ENCODE measurements at regions not wholly inside any gene's neighbourhood (a gene's known extent, or its start where the extent isn't known, plus 50 kb on each side); places are given as distances from the start of the nearest gene placed in this dataset.

DNA sequence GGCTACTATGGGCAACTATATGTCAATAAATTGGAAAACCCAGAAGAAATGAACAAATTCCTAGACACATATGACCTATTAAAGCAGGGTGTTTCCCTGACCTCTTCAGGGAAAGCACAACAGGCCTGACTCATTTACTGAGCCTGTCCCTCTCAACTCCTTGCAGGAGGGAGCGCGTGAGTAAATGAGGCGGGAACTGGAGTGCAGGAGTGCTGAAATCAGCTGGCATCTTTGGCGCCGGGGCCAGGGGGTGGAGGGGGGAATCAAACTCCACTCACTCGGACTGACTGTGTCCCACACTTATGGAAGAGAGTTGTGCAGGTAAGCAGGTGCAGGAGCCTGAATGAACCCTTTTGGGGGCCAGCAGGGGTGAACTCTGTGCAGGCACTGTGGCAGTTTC lies 671.2 kb upstream of the PTCHD4 start:
- Histone ChIP-seq H3K4me1 (ENCODE audit: control insufficient read depth in 1 of 2, extremely low read depth in 1 of 2, insufficient read depth in 2 of 2, low read length in 2 of 2) (no peaks in the 10 kb centered on the region), H3K36me3 (ENCODE audit: control insufficient read depth in 2 of 2, extremely low read depth in 1 of 2, insufficient read depth in 1 of 2, low read length in 1 of 2) (no peaks in the 10 kb centered on the region), H3K4me3 (ENCODE audit: control insufficient read depth in 1 of 2, extremely low read depth in 1 of 2, low read length in 1 of 2) (no peak overlapping the region), H3K27ac (ENCODE audit: low read length) (no peak overlapping the region), H3K9me3 (no peaks in the 10 kb centered on the region), H3K27me3 (replicated peaks in 1 of 2; ENCODE audit: control insufficient read depth in 2 of 2, extremely low read depth in 1 of 2, insufficient read depth in 2 of 2, low read length in 1 of 2) (no peaks in the 10 kb centered on the region)
- Mint-ChIP-seq H3K27me3 (no peaks in the 10 kb centered on the region), H3K27ac (no peak overlapping the region), H3K9me3 (peaks cover 3 to 14% (median 10%) of the 10 kb centered on the region in 3 donors), H3K4me3 (no peak overlapping the region), H3K36me3 (no peaks in the 10 kb centered on the region), H3K4me1 (no peaks in the 10 kb centered on the region)
- ATAC-seq (replicated peaks in 1 of 4): no peak
- WGBS (ENCODE audit: insufficient coverage): no CpG with 5 or more reads among the region's 6 CpGs
- CTCF ChIA-PET: no interaction called here
- DNase-seq: no peak
- POLR2A ChIA-PET: no interaction called here

DNA sequence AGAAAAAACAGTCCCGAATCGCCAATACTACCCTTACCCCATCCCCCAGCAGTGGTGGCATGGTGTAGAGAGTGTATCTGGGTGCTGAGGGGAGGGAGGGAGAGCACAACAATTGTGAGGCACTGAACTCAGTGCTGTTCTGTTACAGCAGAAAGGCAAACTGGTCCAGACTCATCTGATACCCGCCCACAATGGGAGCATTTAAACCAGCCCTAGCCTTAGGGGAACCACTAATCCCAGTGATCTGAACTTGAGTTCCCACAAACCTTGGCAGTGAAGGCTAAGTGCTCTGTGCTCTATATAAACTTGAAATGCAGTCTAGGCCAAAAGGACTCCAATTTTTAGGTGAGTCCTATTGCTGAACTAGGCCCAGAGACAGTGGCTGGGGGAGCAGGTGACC lies 666.4 kb upstream of the PTCHD4 start:
- Mint-ChIP-seq H3K4me3 (no peak overlapping the region), H3K36me3 (no peaks in the 10 kb centered on the region), H3K4me1 (no peaks in the 10 kb centered on the region), H3K27ac (no peak overlapping the region), H3K27me3 (no peaks in the 10 kb centered on the region), H3K9me3 (peaks cover 0 to 6% (median 4%) of the 10 kb centered on the region in 3 donors)
- no peak overlapping the region for H3K4me3 ChIP-seq (ENCODE audit: control insufficient read depth in 1 of 2, extremely low read depth in 1 of 2, low read length in 1 of 2)
- ATAC-seq (replicated peaks in 1 of 4) (no peak), DNase-seq (no peak)
- H3K27ac ChIP-seq (ENCODE audit: low read length): no peak overlapping the region
- WGBS (ENCODE audit: insufficient coverage): 71% methylated on average over 1 of the region's 3 CpGs
- no peaks in the 10 kb centered on the region for H3K4me1 ChIP-seq (ENCODE audit: control insufficient read depth in 1 of 2, extremely low read depth in 1 of 2, insufficient read depth in 2 of 2, low read length in 2 of 2)
- no peaks in the 10 kb centered on the region for H3K36me3 ChIP-seq (ENCODE audit: control insufficient read depth in 2 of 2, extremely low read depth in 1 of 2, insufficient read depth in 1 of 2, low read length in 1 of 2)
- ChIA-PET CTCF (no interaction called here), POLR2A (no interaction called here)
- H3K27me3 ChIP-seq (replicated peaks in 1 of 2; ENCODE audit: control insufficient read depth in 2 of 2, extremely low read depth in 1 of 2, insufficient read depth in 2 of 2, low read length in 1 of 2): no peaks in the 10 kb centered on the region
- H3K9me3 ChIP-seq: no peaks in the 10 kb centered on the region

DNA sequence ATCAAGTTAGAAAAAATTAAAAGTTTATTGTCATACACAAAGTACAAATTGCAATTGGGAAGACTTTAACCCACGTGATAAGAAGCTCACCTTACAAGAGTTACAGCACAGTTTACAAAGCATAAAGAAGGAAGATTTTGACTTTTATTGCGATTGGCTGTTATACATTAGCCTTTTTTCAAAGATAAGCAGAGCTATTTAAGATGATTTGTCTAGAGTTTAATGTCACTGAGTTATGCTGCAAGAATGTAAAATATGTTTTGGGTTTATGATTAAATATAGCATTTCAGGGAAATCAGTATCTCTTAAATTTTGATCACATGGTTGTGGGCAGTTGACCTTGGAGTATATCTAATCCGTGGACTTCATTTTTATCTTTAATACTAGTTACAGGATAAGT lies 664.2 kb upstream of the PTCHD4 start:
- WGBS (ENCODE audit: insufficient coverage): no CpG with 5 or more reads among the region's 3 CpGs
- no peaks in the 10 kb centered on the region for H3K27me3 Mint-ChIP-seq

DNA sequence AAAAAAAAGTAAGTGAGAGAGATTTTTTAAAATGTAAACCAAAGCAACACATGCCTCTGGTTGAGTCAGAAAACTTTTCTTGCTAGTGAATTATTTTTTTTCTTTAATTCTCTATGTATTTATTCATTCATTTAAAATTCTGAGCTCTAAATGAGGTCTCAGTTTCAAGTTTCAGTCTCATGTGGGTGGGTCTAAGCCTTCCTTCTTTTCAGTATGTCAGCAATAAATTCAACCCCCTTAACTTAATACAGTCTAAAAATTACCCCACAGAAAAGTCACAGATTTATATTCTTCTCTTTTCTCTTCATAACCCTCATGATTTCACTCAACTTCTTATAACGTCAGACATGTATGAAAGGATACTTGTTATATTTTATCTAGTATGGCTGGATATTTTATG lies 663.3 kb upstream of the PTCHD4 start:
- no peaks in the 10 kb centered on the region for H3K36me3 ChIP-seq (ENCODE audit: control insufficient read depth in 2 of 2, extremely low read depth in 1 of 2, insufficient read depth in 1 of 2, low read length in 1 of 2)
- WGBS (ENCODE audit: insufficient coverage): no CpG with 5 or more reads among the region's 1 CpG
- no peaks in the 10 kb centered on the region for H3K4me1 ChIP-seq (ENCODE audit: control insufficient read depth in 1 of 2, extremely low read depth in 1 of 2, insufficient read depth in 2 of 2, low read length in 2 of 2)
- Mint-ChIP-seq H3K4me3 (no peak overlapping the region), H3K4me1 (no peaks in the 10 kb centered on the region), H3K27ac (no peak overlapping the region), H3K27me3 (no peaks in the 10 kb centered on the region), H3K9me3 (peaks cover 0 to 5% (median 3%) of the 10 kb centered on the region in 3 donors), H3K36me3 (no peaks in the 10 kb centered on the region)
- no peaks in the 10 kb centered on the region for H3K9me3 ChIP-seq
- no peak overlapping the region for H3K27ac ChIP-seq (ENCODE audit: low read length)
- H3K4me3 ChIP-seq (ENCODE audit: control insufficient read depth in 1 of 2, extremely low read depth in 1 of 2, low read length in 1 of 2): no peak overlapping the region
- no peak for DNase-seq
- no peaks in the 10 kb centered on the region for H3K27me3 ChIP-seq (replicated peaks in 1 of 2; ENCODE audit: control insufficient read depth in 2 of 2, extremely low read depth in 1 of 2, insufficient read depth in 2 of 2, low read length in 1 of 2)
- no peak for ATAC-seq (replicated peaks in 1 of 4)
- CTCF ChIA-PET: no interaction called here
- POLR2A ChIA-PET: no interaction called here

More for the DNA sequence above, 664.2 kb upstream of the PTCHD4 start:
- Histone ChIP-seq H3K36me3 (ENCODE audit: control insufficient read depth in 2 of 2, extremely low read depth in 1 of 2, insufficient read depth in 1 of 2, low read length in 1 of 2) (no peaks in the 10 kb centered on the region), H3K4me1 (ENCODE audit: control insufficient read depth in 1 of 2, extremely low read depth in 1 of 2, insufficient read depth in 2 of 2, low read length in 2 of 2) (no peaks in the 10 kb centered on the region), H3K27ac (ENCODE audit: low read length) (no peak overlapping the region), H3K27me3 (replicated peaks in 1 of 2; ENCODE audit: control insufficient read depth in 2 of 2, extremely low read depth in 1 of 2, insufficient read depth in 2 of 2, low read length in 1 of 2) (no peaks in the 10 kb centered on the region), H3K4me3 (ENCODE audit: control insufficient read depth in 1 of 2, extremely low read depth in 1 of 2, low read length in 1 of 2) (no peak overlapping the region), H3K9me3 (no peaks in the 10 kb centered on the region)
- DNase-seq: no peak
- Mint-ChIP-seq H3K36me3 (no peaks in the 10 kb centered on the region), H3K27ac (no peak overlapping the region), H3K4me1 (no peaks in the 10 kb centered on the region), H3K9me3 (peaks cover 0 to 6% (median 4%) of the 10 kb centered on the region in 3 donors), H3K4me3 (no peak overlapping the region)
- CTCF ChIA-PET: no interaction called here
- ATAC-seq (replicated peaks in 1 of 4): no peak
- POLR2A ChIA-PET: no interaction called here

DNA sequence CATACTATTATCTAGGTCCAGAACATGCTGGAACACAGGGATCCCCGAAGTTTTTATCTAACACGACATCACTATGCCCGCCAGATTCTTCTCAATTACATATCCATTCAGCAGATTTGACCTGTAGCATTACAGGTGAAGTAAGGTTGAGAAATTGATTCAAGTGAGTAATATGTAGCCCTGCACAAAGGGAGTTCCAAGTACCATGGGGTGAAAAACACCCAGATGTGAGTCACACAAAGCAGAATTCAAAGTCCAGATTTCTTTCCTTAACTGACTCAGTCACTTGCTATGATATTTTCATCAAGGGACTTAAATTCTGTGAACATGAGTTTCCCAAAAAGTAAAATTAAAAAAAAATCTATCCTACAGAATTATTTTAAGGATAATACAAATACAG lies 655.4 kb upstream of the PTCHD4 start:
- ATAC-seq (replicated peaks in 1 of 4): no peak
- Mint-ChIP-seq H3K27me3 (no peaks in the 10 kb centered on the region), H3K36me3 (no peaks in the 10 kb centered on the region), H3K9me3 (peaks cover 0 to 3% (median 0%) of the 10 kb centered on the region in 3 donors), H3K4me1 (no peaks in the 10 kb centered on the region), H3K4me3 (no peak overlapping the region), H3K27ac (no peak overlapping the region)
- no CpG with 5 or more reads among the region's 3 CpGs for WGBS (ENCODE audit: insufficient coverage)
- Histone ChIP-seq H3K9me3 (no peaks in the 10 kb centered on the region), H3K4me3 (ENCODE audit: control insufficient read depth in 1 of 2, extremely low read depth in 1 of 2, low read length in 1 of 2) (no peak overlapping the region), H3K27ac (ENCODE audit: low read length) (no peak overlapping the region), H3K4me1 (ENCODE audit: control insufficient read depth in 1 of 2, extremely low read depth in 1 of 2, insufficient read depth in 2 of 2, low read length in 2 of 2) (no peaks in the 10 kb centered on the region), H3K36me3 (ENCODE audit: control insufficient read depth in 2 of 2, extremely low read depth in 1 of 2, insufficient read depth in 1 of 2, low read length in 1 of 2) (no peaks in the 10 kb centered on the region), H3K27me3 (replicated peaks in 1 of 2; ENCODE audit: control insufficient read depth in 2 of 2, extremely low read depth in 1 of 2, insufficient read depth in 2 of 2, low read length in 1 of 2) (no peaks in the 10 kb centered on the region)
- POLR2A ChIA-PET: no interaction called here
- CTCF ChIA-PET: no interaction called here
- no peak for DNase-seq

DNA sequence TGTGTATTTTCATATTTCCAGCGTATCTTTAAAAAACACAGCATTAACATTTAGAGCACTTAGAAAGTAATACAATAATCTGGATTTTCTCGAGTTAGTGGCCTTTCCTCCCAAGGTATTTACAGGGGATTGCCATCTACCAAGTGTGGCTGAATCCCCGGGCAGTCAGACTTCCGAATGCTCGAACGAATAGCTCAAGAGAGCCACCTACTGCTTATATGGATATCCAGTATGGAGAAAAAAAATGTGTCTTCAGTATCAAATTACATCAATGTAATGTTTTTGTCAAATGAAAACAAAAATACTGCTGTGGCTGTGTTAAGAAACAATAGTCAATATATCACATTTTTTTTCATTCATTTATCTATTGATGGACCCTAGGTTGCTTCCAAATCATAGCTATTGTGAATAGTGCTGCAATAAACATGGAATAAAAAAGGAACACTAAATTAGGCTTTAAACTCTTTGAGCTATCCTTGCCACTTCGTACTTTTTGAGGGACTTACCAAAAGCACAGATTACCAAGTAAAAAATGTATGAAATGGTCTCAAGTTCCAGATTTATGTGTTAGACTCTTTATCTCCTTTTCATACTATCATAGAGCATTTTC lies 654.5 kb upstream of the PTCHD4 start:
- Mint-ChIP-seq H3K27me3 (no peaks in the 10 kb centered on the region), H3K9me3 (peaks cover 0 to 3% (median 0%) of the 10 kb centered on the region in 3 donors), H3K36me3 (no peaks in the 10 kb centered on the region), H3K4me3 (no peak overlapping the region), H3K4me1 (no peaks in the 10 kb centered on the region), H3K27ac (no peak overlapping the region)
- no peak overlapping the region for H3K4me3 ChIP-seq (ENCODE audit: control insufficient read depth in 1 of 2, extremely low read depth in 1 of 2, low read length in 1 of 2)
- POLR2A ChIA-PET: no interaction called here
- no peaks in the 10 kb centered on the region for H3K9me3 ChIP-seq
- no peaks in the 10 kb centered on the region for H3K27me3 ChIP-seq (replicated peaks in 1 of 2; ENCODE audit: control insufficient read depth in 2 of 2, extremely low read depth in 1 of 2, insufficient read depth in 2 of 2, low read length in 1 of 2)
- no peak overlapping the region for H3K27ac ChIP-seq (ENCODE audit: low read length)
- H3K4me1 ChIP-seq (ENCODE audit: control insufficient read depth in 1 of 2, extremely low read depth in 1 of 2, insufficient read depth in 2 of 2, low read length in 2 of 2): no peaks in the 10 kb centered on the region
- CTCF ChIA-PET: no interaction called here
- ATAC-seq (replicated peaks in 1 of 4): no peak
- WGBS (ENCODE audit: insufficient coverage): no CpG with 5 or more reads among the region's 7 CpGs
- no peaks in the 10 kb centered on the region for H3K36me3 ChIP-seq (ENCODE audit: control insufficient read depth in 2 of 2, extremely low read depth in 1 of 2, insufficient read depth in 1 of 2, low read length in 1 of 2)
- DNase-seq: no peak
